Nephron (organoid): ENCODE measurements at regions not wholly inside any gene's neighbourhood (a gene's known extent, or its start where the extent isn't known, plus 50 kb on each side); places are given as distances from the start of the nearest gene placed in this dataset.

Experiments
- H3K27ac Mint-ChIP-seq, 3 experiments: 2 replicates each; pipeline ENCODE4 v1.8.0; 2020; ENCODE audit warnings: mixed read lengths in 3 of 3, mild to moderate bottlenecking in 2 of 3, moderate library complexity in 1 of 3
- H3K27me3 Mint-ChIP-seq: 2 replicates; pipeline ENCODE4 v1.8.0; 2021; ENCODE audit warnings: low read depth, mild to moderate bottlenecking, moderate library complexity, mixed read lengths
- H3K36me3 Mint-ChIP-seq: 2 replicates; pipeline ENCODE4 v1.8.0; 2020; ENCODE audit warnings: low read depth, mixed read lengths
- H3K4me1 Mint-ChIP-seq: 2 replicates; pipeline ENCODE4 v1.8.0; 2020; ENCODE audit warnings: mixed read lengths
- H3K4me3 Mint-ChIP-seq, 3 experiments: 2 replicates each; pipeline ENCODE4 v1.8.0; 2020; ENCODE audit warnings: mild to moderate bottlenecking in 3 of 3, mixed read lengths in 3 of 3, moderate library complexity in 2 of 3
- H3K9me3 Mint-ChIP-seq: 2 replicates; pipeline ENCODE4 v1.8.0; 2020; ENCODE audit warnings: mixed read lengths
- CTCF ChIP-seq, 3 experiments: fragments of 200-600 bp; sonication (generic); IDR thresholded peaks; one replicate each; pipeline ENCODE4 v1.5.0; 2021; ENCODE audit warnings: antibody characterized with exemption in 3 of 3; ENCODE audit not compliant: unreplicated experiment in 3 of 3

GRCh38 chr1:228810395-228810758, 75.1 kb downstream of the RHOU start:
- H3K4me3 Mint-ChIP-seq: no peak overlapping the region
- H3K4me1 Mint-ChIP-seq: peaks cover 51% of the 10 kb centered on the region
- H3K9me3 Mint-ChIP-seq: no peaks in the 10 kb centered on the region
- peaks cover 3% of the 10 kb centered on the region for H3K27me3 Mint-ChIP-seq
- no peak for TF ChIP-seq CTCF (IDR thresholded peaks at IDR 0.05; ENCODE audit: unreplicated experiment in 3 of 3)
- peak overlapping the region; percentile 60 to 88 (median 78) for H3K27ac Mint-ChIP-seq
- no peaks in the 10 kb centered on the region for H3K36me3 Mint-ChIP-seq

GRCh38 chr1:228810878-228811711, 75.8 kb downstream of the RHOU start:
- peak overlapping the region; percentile 65 to 91 (median 88) for H3K27ac Mint-ChIP-seq
- H3K4me3 Mint-ChIP-seq: peak overlapping the region in 1 of 3 experiments; percentile 27
- H3K27me3 Mint-ChIP-seq: peaks cover 6% of the 10 kb centered on the region
- no peaks in the 10 kb centered on the region for H3K36me3 Mint-ChIP-seq
- no peak for TF ChIP-seq CTCF (IDR thresholded peaks at IDR 0.05; ENCODE audit: unreplicated experiment in 3 of 3)
- H3K4me1 Mint-ChIP-seq: peaks cover 47% of the 10 kb centered on the region
- H3K9me3 Mint-ChIP-seq: no peaks in the 10 kb centered on the region

GRCh38 chr1:228811712-228812305, 76.5 kb downstream of the RHOU start:
- Mint-ChIP-seq H3K36me3 (no peaks in the 10 kb centered on the region), H3K4me3 (no peak overlapping the region), H3K27ac (peak overlapping the region; percentile 65 to 91 (median 88)), H3K4me1 (peaks cover 47% of the 10 kb centered on the region), H3K27me3 (peaks cover 6% of the 10 kb centered on the region), H3K9me3 (no peaks in the 10 kb centered on the region)
- peak in 1 of 3 experiments; percentile 10 for TF ChIP-seq CTCF (IDR thresholded peaks at IDR 0.05; ENCODE audit: unreplicated experiment in 3 of 3)

GRCh38 chr1:228812961-228813360, 77.7 kb downstream of the RHOU start:
- Mint-ChIP-seq H3K9me3 (no peaks in the 10 kb centered on the region), H3K27me3 (peaks cover 6% of the 10 kb centered on the region), H3K27ac (no peak overlapping the region), H3K4me3 (no peak overlapping the region), H3K4me1 (peaks cover 47% of the 10 kb centered on the region), H3K36me3 (no peaks in the 10 kb centered on the region)
- no peak for TF ChIP-seq CTCF (IDR thresholded peaks at IDR 0.05; ENCODE audit: unreplicated experiment in 3 of 3)

- peaks cover 40% of the 10 kb centered on the region for H3K4me1 Mint-ChIP-seq
- H3K27ac Mint-ChIP-seq: peak overlapping the region in 2 of 3 experiments; percentile 7 to 47
- no peak overlapping the region for H3K4me3 Mint-ChIP-seq
- no peak for TF ChIP-seq CTCF (IDR thresholded peaks at IDR 0.05; ENCODE audit: unreplicated experiment in 3 of 3)
- H3K36me3 Mint-ChIP-seq: no peaks in the 10 kb centered on the region
- no peaks in the 10 kb centered on the region for H3K9me3 Mint-ChIP-seq
- peaks cover 10% of the 10 kb centered on the region for H3K27me3 Mint-ChIP-seq
These were observed 78.9 kb downstream of the RHOU start for GRCh38 chr1:228814176-228814575.
